ENCODE measurements at regions not wholly inside any gene's neighbourhood (a gene's known extent, or its start where the extent isn't known, plus 50 kb on each side); places are given as distances from the start of the nearest gene placed in this dataset.

DNA sequence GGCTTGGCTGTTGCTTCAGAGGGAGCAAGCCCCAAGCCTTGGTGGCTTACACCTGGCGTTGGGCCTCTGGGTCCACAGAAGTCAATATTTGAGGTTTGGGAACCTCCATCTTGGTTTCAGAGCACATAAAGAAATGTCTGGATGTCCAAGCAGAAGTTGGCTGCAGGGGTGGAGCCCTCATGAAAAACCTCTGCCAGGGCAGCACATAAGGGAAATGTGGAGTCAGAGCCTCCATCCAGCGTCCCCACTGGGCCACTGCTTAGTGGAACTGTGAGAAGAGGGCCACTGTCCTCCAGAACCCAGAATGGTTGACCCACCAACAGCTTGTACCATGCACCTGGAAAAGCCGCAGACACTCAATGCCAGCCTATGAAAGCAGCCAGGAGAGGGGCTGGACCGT is 573.5 kb upstream of the ZWINT start:
- DNase-seq, result no peak

DNA sequence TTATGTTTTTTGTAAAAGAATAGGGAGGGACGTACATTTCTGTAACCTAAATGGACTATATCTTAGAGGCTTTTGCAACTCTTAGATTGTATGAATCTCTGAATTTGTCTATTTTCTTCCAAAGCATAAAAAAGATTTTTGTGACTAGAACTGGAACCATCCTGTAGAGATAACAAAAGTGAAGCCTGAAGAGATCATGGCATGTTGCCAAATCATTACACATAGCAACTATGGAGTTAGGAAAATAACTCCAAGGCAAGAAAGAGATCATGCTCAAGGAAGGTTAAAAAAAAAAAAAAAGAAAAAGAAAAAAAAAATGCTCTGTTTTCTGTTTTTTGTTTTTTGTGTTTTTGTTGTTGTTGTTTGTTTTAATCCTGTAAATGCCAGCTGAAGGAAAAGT is 567.7 kb upstream of the ZWINT start:
- no peak for DNase-seq

DNA sequence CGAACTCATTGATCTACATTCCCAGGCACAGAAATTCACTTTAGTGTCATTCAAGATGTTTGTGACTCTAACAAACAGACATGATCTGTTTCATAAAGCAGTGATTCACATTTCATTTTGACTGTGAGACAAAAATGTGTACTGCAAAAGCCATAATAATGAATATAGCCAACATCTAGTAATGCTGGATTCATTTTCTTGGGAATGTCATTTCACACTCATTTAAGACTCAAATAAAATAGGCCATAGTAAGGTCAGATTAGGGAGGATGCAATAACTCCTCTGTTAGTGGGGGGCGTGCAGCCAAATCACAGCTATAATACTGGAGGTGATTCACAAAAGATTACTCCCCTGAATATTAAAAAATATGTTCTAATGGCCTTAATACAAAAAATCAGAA is 566.6 kb upstream of the ZWINT start:
- no peak for DNase-seq

DNA sequence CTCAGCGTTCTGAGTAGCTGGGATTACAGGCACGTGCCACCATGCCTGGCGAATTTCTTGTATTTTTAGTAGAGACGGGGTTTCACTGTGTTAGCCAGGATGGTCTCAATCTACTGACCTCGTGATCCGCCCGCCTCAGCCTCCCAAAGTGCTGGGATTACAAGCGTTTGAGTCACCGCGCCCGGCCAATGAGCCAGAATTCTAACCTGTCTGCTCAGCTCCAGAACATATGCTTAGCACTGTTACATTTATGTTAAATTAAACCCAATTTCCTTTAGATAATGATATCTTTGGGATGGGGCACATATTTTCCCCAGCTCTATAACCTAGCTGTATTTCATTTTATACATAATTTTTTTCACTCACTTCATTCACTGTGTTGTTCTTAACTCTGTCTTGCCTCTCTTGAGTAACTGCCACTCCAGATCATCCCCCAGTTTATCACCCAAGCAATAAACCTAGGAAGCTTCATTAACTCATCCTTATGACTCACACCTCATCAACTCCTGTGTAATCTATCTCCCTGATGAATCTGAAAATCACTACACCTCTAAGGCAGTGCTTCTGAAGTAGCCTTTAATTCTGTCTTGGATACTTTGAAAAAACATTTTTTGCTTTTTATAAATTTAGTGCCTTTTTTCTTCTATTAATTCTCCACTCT is 559.7 kb upstream of the ZWINT start:
- no peak for DNase-seq

DNA sequence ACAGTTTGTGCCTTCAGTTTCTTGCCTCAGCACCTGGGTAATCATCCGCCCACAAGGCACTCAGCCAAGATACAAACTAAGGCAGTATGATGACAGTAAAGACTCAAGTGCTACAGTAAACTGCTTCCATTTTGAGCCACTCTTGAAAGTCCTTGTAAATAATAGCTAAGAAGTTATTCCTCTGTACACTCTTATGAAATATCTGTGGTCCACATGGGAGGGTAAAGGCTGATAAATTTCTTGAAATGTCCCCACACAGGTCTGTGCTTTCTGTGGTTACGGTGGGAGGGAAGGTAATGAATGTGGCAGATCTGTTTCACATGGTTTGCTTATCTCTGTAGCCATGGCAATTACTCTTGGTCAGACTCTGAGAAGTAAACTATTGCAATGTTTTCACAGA is 551.0 kb upstream of the ZWINT start:
- no peak for DNase-seq

DNA sequence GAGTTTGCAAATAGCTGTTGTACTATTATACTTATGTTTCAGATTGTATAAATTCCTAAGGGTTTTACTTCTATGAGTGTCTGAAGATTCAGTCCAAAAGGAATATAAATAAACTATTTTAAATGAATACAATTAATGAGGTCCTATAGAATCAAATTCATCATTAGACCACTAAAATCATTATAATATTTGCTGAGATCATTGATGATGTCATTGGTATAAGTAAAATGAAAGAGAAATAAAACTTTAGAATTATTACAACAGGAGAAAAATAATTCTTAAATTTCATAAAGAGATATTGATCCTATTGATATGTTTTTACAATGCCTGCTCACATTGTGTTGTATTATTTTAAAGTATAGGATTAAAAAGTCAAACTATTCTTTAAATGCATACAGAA is 544.0 kb upstream of the ZWINT start:
- no peak for DNase-seq

DNA sequence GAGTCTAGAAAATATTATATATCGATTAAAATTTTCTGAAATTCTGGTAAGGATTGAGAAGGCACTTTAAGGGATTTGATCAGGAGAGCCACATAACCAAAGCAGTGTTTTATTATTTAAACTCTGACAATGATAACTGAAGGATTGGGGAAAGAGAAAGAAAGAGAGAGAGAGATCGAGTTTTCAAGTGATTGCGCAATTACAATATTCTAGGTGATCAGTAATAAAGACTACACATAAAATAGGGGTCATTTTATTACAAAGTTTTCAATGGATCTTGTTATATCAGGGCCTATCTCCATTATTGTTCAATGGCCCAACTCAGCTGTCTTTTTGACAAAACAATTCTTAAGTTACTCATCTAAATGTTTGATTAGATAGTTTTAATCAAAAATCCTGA is 541.5 kb upstream of the ZWINT start:
- no peak for DNase-seq

DNA sequence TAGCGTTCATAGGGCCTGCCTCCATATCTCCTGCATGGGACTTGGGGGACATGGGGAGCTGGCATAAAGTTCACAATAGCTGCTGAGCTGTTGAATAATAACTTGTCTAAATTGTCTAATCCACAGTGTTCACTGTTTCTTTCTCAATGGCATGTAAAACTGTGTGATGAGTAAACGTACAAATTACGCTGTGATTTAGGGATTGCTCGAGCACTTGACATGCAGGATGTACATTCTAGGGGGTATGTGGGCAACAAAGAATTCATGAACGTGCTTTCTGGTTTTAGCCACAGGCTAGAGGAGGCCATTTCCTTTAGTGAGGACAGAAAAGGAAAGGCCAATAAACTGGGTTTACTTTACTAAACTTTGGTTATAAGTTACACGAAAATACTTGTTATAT is 534.2 kb upstream of the ZWINT start:
- DNase-seq, result no peak

DNA sequence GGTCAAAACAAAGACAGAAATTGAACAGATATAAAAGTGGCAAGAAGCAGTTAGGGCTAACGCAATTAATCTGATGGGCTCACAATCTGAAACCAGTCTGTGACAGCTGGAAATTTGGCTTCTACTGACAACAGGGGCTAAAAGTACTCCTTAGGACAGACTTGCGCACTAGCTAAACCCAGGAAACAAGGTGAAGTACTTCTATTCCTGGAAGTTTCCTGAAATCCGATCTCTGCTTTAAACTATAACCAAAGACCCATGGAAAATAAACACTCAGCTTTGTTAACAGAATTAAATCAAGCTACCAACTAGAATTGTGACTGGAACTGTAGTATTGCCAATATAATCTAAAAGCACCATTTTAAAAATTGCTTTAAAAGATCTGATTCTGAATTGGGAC is 520.2 kb upstream of the ZWINT start:
- DNase-seq, result no peak

DNA sequence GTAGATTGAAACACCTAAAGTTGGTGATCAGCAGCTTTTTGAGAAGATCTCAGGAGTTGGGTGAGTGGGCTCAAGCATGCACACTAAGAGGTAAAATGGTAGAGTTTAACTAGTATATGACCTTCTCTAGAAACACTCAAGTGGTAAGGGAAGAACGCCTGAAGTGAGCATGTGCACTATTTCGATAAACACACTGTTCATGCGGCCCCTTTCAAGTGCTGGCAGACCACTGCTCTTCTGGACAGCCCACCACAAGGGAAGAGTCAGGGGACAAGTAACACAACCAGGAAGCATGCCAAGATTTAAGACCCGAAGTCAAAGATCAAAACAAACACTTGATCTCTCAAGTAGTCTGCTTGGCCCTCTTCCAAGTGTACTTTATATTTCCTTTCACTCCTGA is 519.5 kb upstream of the ZWINT start:
- no peak for DNase-seq

DNA sequence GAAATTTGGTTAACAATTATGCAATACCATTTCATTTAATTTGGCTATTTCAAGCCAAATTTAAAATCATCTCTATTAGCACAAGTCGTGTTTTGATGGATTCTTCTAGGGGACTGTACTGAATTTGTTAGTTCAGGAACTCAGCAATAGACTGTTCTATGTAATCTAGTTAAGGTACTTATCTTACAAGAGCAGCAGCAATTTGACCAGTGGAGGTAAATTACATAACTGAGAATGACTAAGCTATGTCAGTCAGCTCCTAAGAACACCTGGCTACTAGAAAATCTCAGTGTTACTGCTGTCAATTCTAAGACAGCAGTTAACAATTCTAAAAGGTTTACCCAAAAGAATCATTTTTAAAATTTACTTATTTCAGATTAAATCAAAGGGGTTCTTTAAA is 513.9 kb upstream of the ZWINT start:
- DNase-seq, result no peak

DNA sequence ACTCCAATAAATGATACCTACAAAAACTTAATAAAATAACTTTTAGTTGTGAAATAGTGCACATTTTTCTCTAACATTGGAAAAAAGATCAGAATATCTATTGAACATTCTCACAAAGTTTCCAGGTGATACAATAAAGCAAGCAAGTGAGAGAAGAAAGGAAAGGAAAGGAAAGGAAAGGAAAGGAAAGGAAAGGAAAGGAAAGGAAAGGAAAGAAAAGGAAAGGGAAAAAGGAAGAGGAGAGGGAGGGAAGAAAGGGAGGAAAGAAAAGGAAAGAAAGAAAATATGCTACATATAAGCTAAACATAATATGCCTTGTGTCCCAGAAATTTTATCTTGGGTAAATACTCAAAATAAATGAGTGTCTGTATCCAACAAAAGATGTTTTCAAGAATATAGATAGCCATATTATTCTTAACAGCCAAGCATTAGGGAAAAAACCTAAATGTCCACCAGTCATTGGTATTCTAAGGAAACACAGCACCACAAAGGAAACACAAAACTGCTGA is 510.2 kb upstream of the ZWINT start:
- DNase-seq, result no peak

DNA sequence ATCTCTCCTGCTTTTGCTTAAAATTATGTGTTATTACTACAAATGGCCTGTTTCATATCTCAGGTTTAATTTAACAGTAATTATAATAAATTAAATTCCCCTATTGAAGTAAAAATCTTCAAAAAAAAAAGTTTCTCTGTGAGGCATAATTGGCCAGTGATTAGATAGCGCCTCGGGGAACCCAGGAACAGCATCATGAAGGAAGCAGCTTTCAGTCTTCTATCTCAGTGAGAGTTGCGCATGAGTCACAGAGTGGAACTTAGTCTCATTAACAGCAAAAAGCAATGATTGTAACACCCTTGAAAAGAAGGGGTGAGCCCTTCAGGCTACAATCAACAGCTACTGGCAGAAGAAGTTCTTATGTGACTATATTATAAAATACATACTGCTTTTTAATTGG is 506.2 kb upstream of the ZWINT start:
- DNase-seq, result no peak

DNA sequence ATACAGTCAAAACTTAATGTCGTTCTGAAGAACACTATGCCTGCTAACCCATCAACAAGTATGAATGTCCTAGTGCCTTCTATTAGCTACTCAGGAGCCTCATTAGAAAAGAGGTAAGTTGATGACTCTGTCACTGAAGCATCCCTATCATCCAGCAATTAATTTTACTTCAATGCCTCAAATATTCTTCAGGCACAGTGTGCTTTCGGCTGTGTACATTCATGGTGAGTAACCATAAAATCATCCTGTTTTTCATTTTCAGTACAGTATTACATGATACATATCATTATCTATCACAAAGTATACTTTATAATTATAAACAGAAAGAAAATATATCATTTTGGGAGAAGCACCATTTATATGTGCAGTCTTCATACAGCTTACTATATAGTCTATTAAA is 495.5 kb upstream of the ZWINT start:
- DNase-seq, result no peak

DNA sequence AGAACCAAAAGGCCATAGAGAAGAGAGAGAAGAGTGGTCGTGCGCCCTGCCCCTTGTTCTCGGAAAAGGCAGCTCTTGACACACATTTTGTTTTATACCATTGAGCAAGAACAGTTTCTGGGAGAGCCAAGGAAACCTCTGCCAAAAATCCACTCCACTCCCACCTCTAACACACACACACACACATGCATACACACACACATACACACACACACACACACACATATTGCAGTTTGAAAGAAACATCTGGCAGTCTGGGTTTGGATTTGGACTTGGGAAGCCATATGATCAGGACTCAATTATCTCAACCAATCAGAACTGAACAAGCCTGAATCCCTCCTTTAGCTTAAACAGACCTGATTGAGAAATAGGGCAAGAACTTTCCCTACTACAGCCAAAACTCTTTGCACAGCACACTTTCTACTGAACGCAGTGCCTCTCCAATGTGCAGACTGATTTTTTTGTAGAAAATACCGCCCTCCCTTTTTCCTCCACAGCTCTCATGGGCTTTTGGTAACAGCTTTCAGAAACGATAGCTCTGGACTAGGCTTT is 484.0 kb upstream of the ZWINT start:
- DNase-seq, result no peak

DNA sequence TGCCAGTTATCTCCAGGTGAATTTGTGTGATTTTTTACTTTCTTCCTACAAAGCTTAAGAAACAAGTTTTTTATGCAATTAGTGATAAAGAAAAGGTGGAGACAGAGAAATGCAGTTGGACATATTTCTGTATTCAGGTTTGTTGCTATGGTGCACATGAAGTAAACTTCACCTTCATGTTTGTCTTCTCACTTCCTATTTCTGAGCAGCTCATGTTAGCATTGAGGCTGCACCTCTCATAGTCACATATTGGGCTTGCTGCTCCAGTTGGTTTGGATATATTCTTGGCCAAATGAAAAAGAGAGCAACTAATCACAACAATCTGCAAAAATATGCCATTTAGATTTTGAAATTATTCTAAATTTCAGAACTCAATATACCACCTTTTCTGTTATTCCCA is 475.6 kb upstream of the ZWINT start:
- DNase-seq, result no peak

DNA sequence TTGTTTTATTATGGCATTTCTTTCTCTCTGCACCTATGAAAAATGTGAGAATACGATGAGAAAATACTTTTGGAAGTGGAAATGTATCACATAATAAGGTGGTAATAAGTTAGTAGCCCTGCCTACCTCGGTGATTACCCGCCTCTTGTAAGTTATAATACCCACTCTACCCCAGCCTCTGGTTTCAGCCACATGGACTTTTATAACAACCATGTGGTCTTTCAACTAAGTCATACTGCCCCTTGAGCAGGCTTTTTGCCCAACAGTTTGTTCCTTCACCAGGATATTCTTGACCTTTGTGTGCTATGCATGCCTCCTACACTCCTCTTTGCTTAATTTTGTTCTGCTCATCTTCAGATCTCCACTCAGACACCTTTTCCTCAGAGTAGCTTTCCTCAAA is 470.6 kb upstream of the ZWINT start:
- DNase-seq, result no peak

DNA sequence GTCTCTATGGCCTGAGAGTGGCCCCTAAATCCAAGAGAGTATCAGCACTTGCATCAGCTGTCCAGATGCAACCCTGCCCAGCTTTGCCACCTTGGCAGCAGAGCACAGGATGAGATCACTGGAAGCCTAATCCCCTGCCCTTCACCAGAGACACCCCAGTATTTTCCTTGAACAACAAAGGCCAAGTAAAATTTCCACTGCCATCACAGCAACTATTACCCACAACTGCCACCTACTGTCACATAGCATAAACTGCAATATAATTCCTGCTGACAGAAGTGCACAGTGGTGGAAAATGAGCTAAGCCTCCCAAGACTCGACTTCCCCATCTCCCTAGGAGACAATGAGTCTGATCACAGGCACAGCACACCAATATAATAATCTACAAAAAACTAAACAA is 462.8 kb upstream of the ZWINT start:
- peak; percentile 45 for DNase-seq

DNA sequence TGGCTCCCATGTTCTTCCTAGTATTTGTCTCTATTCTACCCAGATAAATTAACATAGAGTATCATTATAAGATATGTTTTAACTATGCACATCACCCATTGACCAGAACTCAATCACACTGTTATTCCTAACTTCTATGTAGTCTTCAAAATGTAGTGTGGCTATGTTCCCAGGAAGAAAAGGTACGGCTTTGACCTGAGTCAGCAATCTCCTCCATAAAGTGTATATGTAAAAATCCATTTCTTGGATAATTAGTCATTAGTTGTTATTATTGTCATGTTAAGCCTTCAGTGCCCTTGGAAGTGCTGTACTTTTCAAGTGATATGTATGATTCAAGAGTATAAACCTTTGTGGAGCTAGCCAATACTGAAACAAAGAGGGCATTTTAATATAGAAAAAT is 444.0 kb upstream of the ZWINT start:
- no peak for DNase-seq

DNA sequence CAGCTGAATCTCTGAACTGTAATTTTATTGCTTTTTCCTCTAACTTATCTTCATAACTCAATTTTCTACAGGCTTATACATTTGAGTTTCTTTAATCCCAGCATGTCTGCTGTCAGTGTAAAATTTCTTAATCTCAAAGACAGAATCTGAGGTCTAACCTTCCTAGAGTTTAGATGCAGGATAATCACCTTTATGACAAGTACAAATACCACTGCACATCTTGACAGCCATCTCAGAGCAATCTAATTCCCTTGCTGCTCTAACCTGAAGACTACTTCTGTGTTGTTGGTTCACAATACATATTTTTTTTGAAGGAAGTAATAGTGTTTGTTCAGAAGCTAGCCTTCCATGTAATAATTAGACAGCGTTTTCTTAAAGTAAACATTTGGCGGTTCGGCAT is 424.2 kb upstream of the ZWINT start:
- DNase-seq, result no peak

DNA sequence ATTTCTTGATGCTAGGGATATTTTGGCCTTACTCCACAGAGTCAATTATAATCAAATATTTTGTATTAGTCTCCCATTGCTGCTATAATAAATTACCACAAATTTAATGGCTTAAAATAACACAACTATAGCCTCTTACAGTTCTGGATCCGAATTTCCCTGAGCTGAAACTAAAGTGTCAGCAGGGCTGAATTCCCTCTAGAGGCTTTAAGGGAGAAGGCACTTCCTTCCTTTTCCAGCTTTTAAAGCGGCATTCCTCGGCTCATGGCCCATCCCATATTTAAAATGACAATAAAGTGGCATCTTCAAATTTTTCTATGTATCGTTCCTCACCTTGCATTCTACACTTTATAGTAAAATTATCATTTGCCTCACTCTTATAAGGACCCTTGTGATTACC is 421.4 kb upstream of the ZWINT start:
- no peak for DNase-seq

DNA sequence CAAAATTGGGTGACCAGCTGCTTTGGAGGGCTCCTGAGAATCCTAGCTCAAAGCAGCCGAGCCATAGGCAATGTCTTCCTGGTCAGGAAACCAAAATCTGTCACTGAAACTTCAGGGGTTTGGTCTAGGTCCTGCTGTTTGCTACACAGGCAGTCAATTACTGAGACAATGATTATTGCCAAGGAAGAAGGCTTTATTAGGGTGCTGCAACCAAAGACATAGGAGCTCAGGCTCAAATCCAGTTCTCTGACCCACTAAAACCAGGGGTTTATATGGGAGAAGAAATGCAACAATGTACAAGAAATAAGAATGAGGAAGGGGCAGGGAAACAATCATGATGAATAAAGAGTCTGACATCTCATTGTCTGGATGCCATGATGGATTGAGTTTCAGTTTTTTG is 410.3 kb upstream of the ZWINT start:
- DNase-seq, result no peak

DNA sequence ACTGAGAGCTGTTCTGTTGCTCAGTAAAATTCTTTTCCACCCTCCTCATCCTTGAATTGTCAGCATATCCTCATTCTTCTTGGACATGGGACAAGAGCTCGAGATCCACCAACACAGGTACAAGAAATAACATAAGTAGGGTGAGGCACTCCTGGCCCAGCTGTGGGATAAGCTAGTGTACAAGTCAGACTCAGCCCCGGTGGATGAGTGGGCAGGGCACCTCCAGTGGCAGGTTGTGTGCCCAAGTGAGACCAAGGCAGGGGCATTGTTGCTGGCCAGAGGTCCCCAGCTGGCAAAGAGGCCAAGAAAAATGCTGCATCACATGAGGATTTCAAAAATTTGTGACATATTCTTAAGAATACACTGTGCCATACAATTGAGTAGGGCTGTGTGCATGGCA is 402.0 kb upstream of the ZWINT start:
- no peak for DNase-seq

DNA sequence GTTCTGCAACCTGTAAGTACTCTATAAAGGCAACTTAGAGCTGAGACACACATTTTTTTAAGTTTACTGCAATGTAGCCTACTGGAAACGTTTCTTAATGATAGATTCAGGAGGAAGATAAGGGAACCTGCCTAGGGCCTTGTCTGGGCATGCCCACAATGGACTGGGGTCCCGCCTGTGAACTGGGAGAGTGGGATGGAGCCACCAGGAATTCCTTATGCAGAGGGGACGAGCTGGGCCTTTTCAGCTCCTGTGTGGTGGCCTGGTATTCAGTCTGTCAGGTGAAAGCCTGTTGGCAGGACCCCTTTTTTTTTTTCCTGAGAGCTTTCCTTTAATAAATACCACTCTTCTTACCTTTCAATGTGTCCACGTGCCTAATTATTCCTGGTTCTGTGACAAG is 384.4 kb upstream of the ZWINT start:
- DNase-seq, result no peak

DNA sequence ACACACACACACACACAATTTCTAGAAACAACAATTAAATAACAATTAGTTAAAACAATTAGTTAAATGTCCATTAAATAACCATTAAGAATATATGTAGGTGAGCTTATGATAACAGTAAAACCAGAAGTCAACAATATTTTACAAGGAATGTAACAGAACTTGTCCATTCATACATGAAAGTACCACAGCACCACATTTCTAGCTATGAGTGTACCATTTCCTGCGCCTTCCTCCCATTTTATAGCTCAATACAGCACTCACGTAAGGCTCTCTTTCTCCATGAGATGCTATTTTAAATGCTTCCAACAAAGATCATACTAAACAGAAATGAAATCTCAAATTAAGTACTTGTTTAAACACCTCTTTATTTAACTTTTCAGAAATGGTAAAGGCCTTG is 367.3 kb upstream of the ZWINT start:
- DNase-seq, result no peak
